DLD1 (cell line): ENCODE measurements at regions not wholly inside any gene's neighbourhood (a gene's known extent, or its start where the extent isn't known, plus 50 kb on each side); places are given as distances from the start of the nearest gene placed in this dataset.

Experiments used
- in situ Hi-C: cut with HindIII; loops from 2 replicates; pipeline ENCODE4 v1.10.0; 2017; ENCODE audit warnings: low sequenced_read_pairs

DNA sequence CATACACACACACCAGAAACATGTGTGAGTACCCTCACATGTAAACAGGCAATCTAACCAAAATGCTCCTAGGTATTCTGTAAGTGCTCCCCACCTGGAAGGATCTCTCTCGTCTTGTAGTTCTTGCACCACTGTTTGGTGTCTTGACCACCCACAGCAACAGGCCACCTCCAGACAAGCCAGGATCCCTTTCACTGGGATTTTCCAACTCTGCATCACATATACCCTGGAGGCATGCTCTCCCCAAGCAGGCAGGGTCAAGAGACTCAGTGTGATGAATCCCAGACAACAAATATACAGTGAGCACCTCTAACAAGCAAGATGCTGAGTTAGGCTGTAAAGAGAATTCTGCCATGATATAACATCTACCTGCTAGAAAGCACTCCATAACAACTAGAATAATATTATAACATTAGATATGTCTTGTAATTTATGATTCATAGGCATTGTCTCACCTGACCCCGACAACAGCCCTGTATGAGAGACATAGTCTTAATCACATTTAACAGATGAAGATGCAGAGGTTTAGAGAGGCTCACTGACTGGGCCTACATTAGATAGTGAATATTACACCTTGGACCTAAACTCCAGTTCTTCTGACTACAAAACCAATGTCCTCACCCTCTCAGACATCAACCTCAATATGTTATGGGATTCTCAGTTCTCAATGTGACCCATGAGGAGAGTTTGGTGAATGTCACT, 76.5 kb upstream of the BCL6 start:
- in situ Hi-C loops = no loop called here

DNA sequence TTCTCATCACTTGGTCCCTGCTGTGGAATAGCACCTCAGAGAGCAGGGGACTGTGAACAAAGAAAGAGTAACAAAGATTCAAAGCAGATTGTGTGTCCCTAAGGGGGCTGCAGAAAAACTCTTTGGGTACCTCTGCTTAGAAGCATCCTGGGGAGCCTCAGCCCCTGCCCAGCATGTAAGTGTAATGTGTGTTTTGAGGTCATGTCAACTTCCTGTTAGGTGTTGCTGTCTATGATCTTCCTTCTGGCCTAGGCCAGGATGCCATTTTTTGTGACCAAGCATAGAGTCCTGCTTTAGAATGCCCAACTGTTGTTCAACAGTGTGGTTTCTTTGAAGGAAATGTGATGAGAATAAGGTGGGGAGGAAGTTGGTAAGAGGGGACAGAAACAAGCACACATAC, 77.1 kb upstream of the BCL6 start:
- in situ Hi-C loops = no loop called here

DNA sequence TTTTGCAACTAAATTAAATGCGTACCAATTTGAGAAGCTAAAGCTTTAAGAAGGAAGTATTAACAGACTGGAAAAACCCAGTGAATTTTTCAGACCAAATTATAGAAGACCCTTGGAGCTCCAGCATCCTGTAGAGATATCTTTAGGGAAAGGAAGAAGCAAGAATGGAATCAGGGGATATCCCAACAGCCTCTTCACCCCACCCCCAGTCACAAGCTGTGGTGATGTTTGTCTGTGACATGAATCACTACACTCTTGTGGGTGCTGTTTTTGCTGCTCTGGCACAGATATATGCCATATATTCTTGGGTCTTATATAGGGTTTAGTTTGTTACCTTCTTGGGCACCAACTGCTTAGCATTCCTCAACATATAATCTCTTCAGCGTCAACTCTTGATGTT, 78.5 kb upstream of the BCL6 start:
- in situ Hi-C loops = no loop called here

DNA sequence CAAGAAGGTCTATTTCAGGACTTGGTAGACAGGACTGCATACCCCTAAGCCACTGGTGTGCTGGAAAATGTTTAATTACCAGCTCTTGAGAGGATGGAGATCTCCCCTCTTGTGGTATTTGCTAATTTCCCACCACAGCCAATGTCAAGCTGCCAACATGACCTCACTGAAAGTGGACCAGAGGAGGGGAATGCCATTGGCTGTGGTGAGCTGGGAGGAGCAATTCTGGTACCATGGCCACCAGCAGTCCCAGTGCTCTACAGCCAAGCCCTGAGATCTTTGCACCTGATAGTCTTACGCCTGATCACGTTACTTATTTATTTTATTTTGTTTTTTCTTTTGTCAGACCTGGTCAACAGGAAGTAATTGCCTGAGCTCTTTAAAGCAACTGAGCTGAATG, 82.5 kb upstream of the BCL6 start:
- in situ Hi-C loops = no loop called here

DNA sequence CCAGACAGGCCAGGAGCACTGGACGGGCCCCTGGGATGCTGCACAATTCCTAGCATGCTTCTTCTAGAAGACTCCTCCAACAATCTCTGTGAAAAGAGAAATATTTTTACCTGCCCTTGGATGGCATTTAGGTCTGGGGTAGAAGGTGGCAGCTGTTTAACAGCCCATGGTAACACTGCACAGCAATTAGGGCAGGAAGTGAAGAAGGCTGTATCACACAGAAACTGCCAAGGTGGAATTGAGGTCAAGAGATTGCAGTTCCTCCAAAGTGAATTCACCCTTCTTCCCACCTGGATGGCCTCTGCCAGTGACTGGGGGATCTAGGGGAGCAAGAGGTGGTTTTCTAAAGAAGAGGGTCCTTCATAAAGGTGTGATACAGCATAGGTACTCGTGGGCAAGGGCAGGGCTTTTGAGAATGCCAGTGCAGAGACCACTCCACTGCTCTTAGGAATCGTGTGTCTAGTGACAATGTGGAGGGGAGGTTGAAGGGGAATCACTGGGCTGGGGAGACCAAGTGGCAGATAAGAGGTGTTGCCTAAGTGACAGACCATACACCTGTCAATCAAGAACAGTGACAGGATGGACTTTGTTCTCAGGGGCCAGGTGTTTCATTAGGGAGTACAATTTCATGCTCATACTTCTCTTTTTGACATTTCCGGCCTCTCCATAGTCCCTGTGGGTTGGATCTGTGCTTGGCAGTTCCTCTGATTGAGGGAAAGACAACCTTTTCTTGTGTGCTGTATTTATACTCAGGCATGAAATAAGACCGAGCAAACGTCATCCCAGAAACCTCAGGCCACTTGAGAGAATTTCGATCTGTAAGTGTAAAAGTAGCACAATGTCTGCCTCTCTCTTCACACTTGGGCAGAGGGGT, 83.5 kb upstream of the BCL6 start:
- in situ Hi-C loops = no loop called here

DNA sequence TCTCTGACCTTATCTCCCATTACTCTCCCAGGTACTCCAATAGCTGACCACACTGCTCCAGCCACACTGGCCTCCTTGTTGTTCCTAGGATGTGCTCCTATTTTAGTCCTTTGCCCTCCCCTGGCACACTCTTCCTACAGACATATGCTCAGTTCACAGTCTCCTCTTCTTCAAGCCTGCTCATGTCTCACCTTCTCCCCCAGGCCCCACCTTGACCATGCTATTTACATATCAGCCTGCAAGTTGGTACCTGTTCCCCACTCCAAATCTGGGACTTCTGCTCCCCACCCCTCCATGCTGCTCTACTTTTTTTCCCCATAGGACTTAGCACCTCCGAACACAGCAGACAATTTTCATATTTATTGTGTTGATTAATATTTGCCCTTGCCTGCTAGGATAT, 84.9 kb upstream of the BCL6 start:
- in situ Hi-C loops = no loop called here

DNA sequence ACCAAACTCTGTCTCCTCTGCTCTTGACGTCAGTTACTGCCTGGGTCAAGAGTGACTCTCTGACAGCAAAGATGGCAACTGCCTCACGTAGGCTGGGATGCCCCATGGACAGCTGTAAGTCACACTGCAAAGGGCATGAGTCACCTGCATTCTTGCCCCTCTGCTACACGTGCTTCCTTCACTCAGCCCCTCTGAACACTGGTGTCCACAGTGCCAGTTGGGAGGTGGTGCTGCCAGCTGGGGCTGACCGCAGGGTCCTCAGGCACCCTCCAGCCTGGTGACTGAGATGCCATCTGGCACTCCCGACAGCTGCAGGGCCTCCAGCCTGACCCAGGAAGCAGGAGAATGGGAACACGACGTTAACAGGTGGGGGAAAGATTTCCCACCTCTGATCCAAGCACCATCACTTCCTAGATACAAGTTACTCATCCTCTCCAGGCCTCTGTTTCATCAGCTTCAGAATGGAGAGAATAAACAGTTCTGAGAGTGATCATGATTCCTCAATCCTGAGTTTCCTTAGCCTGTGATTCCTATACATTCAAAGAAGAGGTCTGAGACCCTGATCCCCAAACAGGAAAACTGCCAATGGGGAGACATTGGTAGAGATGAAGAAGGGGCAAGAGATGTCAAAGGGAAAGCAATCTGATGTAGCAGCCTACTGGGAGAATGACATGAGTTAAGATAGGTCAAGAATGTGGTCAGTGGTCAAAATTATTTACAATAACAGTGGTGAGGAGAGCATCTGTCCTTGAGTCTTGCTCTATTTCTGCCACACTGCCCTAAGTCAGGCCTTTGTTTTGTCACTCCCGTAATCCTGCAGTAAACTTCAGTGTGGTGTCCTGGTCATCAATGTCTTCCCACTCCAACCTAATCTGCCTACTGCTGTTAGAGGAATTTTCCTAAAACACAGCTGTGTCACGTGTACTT, 86.1 kb upstream of the BCL6 start:
- in situ Hi-C loops = no loop called here

DNA sequence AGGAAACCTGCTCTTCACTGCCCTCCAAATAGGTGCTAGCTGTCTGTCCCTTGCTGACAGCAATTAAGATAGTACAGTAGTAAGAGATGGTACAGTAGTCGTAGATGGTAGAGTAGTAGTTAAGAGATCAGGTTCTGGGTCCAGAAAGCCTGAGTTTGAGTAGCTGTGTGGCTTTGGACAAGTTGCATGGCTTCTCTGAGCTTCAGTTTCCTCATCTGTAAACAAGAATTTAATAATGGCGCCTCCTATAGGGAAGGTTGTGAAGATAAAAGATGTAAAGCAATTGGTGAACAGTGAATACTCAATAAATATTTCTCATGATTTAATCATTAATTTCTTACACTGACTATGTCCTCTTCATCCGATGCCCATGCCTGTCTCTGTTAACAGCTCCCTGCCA, 86.9 kb upstream of the BCL6 start:
- in situ Hi-C loops = no loop called here

DNA sequence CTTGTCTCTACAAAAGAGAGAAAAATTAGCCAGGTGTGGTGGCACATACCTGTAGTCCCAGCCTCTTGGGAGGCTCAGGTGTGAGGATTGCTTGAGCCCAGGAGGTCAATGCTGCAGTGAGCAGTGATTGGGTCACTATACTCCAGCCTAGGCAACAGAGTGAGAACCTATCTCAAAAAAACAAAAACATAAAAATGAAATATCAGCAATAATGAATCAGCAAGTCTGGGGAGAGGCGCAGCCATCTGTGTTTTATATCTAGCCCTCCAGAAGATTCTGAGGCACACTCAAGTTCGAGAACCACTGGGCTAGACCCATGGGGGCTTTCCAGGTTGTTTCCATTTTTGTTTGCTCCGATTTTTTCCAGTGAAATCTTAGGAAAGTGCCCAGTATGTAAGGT, 88.1 kb upstream of the BCL6 start:
- in situ Hi-C loops = no loop called here

DNA sequence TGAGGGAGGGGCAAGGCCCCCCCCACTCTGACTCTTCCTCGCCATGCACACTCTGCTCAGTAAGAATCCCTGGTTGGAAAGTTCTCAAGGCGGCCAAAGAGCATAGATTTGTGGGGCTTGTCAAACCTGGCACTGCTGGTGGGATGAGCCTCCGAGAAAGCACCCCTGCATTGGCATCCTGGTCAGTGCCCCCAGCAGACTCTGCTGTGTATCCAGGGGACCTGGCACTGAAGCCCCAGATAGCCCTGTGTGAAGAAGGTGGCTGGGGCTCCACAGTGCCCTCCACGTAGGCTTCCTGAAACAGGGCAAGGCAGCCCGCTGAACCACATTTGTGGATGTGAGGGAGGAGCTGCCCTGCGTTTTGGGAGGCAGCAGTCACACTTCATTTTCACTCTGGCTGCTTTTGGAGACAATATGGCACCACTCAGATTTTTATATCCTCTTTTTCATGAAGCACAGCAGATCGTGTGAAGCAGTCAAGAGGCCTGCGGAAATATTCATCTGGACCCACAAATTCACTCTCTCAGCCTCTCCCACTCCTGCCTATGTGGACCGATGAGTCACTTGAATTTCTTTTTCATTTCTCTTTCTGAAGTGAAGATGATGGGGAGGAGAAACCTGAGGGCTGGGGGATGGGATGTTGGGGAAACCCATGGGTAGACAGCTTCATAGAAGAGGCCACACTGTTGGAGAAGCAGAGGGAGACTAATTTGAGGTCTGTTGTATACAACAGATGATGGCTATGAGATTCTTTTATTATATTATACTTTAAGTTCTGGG, 88.7 kb upstream of the BCL6 start:
- in situ Hi-C loops = no loop called here

DNA sequence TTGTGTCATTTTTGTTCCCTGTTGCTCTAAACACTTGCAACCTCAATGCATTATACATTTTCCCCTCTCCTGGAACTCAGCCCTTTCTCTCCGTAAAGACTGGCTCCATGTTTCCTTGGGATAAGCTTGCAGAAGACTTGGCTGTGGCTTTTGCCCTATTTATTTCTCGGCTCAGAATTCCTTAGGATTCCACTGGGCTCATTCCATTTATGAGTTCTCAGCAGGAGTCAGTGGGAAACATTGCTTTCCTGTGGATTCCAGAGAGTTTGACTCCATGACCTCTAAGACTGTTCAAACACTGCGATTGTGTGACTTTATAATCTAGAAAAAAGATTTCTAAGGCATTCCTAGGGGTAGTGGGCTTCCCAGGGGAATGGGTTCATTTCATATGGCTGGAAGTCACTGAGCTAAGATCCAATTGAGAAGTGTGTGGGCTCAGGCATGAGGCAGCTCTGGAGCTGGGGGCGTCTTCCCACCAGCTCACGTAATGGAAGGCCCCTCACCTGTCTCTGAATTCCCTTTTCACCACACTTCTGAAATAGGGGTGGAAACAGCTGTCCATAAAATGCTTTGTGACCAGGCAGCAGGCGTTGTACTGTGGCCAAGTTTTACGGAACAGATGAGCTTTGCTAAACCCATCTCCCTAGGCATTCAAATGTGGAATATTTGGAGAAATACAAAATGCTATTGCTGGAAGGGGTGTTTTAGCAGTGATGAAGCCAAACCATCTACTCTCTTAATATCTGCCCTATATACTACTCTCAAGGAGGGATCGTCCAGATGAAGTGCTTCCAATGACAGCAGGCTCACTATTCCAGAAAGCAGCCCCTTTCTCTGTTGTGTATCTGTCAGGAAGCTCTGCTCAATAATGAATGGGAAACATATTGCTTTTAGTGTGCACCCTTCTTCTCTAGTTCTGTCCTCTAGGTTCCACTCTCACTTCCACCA, 91.8 kb upstream of the BCL6 start:
- in situ Hi-C loops = no loop called here

DNA sequence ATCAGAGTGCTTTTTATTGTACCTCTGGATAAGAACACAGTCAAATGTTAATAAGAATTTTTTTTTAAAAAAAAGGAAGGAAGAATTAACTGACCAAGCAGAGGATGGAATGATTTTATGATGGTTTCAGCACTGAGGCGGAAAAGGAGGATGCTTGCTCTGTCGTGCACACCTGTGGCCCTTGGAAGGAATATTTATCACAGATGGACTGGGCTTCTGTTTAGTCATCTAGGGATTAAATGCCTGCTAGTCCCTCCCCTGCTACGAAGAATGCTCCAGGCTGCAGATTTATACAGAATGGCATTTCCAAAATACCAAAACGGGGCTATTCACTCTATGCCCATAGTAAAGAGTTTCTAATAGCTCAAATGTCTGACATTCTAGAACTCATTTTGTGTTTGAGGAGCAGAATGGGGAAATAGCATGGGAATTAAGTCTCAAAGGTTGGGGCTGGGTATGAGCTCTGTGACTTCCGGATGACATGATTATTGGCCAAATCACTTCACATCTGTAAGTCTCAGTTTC, 92.8 kb upstream of the BCL6 start:
- in situ Hi-C loops = no loop called here

DNA sequence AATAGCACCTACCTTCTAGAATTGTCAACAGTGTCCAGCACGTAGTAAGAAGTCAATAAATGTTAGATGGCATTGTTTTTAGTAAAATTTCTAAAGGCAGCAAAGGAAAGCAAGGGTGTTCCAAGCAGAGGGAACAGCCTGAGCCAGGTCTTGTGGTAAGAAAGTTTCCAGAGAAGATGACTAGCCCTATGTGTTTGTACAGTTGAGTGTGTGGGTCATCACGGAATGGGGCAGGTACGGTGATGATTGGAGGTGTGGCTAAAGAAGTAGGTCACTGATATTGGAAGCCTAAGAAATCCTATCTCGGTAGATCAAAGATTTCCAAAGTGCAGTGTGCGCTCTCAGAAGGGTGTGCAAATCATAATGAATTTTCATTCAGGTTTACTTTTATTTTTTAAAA, 94.2 kb upstream of the BCL6 start:
- in situ Hi-C loops = no loop called here

DNA sequence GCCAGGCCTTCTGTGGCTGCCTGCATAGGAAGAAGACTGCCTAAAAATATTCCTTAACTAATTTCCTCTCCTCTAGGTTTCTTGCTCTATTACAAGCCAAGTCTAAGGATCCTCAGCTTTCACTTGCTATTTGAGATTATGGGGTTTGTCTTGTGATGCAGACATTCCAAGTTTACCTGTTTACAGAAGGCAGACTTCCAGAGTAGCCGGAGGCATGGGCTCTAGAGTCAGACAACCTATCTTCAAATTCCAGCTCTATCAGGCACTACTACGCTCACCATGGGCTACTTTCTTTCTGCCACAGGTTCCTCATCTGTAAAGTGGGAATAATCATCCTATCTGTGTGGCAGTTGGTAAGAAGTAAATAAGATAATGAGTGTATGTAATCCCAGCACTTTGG, 95.6 kb upstream of the BCL6 start:
- in situ Hi-C loops = no loop called here

DNA sequence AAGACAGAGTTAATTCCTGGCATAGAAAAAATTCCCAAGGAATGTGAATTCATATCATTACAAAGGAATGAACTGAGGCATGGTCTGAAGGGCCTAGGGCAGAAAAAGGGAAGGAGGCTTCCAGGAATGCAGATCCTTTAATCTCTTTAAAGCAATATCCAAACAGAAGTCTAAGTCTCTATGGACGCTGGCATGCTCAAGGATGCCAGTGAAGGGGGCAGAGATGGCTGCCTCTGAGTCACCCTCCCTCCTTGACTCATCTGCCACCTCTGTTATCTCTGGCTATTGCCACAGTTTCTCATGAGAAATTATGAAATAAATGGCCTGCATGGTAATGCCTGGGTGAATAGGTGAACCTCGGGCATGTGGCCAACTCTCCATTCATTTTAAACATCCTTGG, 96.3 kb upstream of the BCL6 start:
- in situ Hi-C loops = no loop called here

DNA sequence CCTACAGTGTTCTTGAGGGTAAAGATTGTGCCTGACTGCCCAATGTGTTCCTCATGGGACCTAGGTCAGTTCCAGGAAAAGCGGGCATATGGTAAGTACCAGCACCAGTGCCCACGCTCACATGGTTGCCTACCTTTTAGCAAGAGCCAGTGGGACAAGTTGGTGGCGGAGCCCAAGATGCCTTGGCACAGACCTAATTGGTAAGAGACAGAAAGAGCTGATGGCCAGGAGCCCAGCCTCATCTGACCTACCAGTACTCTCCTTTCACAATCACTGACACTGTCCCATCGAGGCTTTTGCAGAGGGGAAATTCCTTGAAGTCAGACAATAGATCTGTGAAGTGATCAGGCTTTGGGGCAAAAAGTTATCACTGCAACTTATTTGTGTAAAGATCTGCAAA, 98.4 kb upstream of the BCL6 start:
- in situ Hi-C loops = no loop called here

DNA sequence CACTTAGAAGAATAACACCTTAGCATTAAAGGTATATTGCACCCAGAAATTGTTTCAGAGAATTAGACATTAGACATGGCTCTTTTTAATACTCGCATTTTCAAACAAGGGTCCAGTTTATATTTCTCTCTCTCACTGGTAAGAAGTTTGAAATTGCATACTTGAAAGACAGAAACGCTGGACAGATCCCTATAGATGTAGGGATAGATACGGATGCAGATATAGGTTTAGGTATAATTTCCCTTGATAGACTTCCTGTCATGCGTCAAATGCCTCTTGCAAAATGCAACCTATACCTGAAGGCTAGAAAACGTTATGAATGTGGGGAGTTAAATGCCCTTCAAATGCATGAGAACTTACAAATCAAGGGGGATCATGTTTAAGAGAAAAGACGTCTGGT, 99.4 kb upstream of the BCL6 start:
- in situ Hi-C loops = no loop called here

DNA sequence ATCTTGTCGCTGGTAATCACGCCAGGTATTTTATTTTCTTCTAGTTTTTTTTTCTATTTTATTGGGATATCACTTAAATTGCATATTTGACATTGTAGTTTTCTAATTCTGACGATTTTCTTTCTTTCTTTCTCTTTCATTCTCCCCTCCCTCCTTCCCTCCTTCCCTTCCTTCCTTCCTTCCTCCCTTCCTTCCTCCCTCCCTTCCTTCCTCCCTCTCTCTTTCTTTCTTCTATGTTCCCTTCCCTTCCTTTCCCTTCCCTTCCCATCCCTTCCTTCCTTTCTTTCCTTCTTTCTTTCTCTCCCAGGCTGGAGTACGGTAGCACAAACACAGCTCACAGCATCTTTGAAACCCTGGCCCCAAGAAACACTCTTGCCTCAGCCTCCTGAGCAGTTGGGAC, 100.6 kb upstream of the BCL6 start:
- in situ Hi-C loops = no loop called here

DNA sequence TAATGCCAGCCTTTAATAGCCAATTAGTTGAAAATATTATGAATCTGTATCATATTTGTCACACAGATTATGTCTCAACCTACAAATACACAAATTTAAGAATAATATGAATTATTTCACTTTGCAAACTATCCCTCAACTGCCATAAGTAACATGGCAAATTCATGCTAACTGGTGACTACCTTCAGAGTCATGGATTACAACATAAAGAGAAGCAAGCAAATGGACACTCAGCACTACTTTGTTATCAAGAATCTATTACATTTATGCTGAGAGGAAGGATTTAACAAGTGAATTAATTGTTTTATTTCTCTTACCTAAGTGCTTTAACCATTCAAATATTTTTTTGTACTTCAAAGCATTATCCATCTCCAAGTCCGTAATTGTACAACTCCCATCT, 103.1 kb upstream of the BCL6 start:
- in situ Hi-C loops = no loop called here
